Upper lobe of left lung (tissue), 4 donors: ENCODE measurements at regions not wholly inside any gene's neighbourhood (a gene's known extent, or its start where the extent isn't known, plus 50 kb on each side); places are given as distances from the start of the nearest gene placed in this dataset.

ENCODE experiments used
- CTCF ChIP-seq, 6 experiments: fragments of 450-650 bp in 4 of 6; fragments of 200-600 bp in 2 of 6; sonication (generic) in 2 of 6; IDR thresholded peaks; one replicate each; pipeline ENCODE4 v1.5.1; 2016 to 2019; ENCODE audit warnings: antibody characterized with exemption in 6 of 6
- EP300 ChIP-seq, 4 donors: sonication (generic); formaldehyde crosslinking; IDR thresholded peaks; one replicate each; pipeline ENCODE4 v1.5.1; 2017; ENCODE audit warnings: antibody characterized with exemption in 4 of 4, control low read depth in 2 of 4
- POLR2AphosphoS5 ChIP-seq, 2 donors: sonication (generic); formaldehyde crosslinking; IDR thresholded peaks; one replicate each; pipeline ENCODE4 v1.5.1; 2017; ENCODE audit warnings: antibody characterized with exemption in 2 of 2

GRCh38 chrY:7463196-7463595 is 551.6 kb upstream of the AMELY start:
- TF ChIP-seq POLR2AphosphoS5 (IDR thresholded peaks at IDR 0.05): no peak
- no peak for TF ChIP-seq CTCF (IDR thresholded peaks at IDR 0.05)
- TF ChIP-seq EP300 (IDR thresholded peaks at IDR 0.05): no peak
